Panc1 (cell line): ENCODE measurements at regions not wholly inside any gene's neighbourhood (a gene's known extent, or its start where the extent isn't known, plus 50 kb on each side); places are given as distances from the start of the nearest gene placed in this dataset.

Source experiments
- ATAC-seq: fragments of 200-7000 bp; cut with Tn5 transposase; 2 replicates; pipeline ENCODE4 v1.9.1; 2020; ENCODE audit warnings: mild to moderate bottlenecking, moderate library complexity
- BruUV-seq: library from RNA; stranded (reverse); fragments of 400-500 nt; replicated peaks from 2 replicates; lab custom pipeline; 2021; lab: Mats Ljungman, UMichigan
- CTCF ChIA-PET: fragments of 300-600 bp; sonication (Branson Sonifier 250); formaldehyde crosslinking; loops from one replicate; lab custom pipeline; 2022; ENCODE audit warnings: antibody characterized with exemption; lab: Charles Lee
- POLR2A ChIA-PET: fragments of 300-600 bp; sonication (Branson Sonifier 250); formaldehyde crosslinking; loops from one replicate; lab custom pipeline; 2022; ENCODE audit warnings: antibody characterized with exemption; lab: Charles Lee
- DNase-seq: peaks from one replicate; pipeline ENCODE4 v3.0.0-alpha.2; 2010; ENCODE audit warnings: low read depth, low spot score
- H3K27ac ChIP-seq: 2 replicates; pipeline ENCODE4 v1.5.1; 2011; ENCODE audit warnings: mild to moderate bottlenecking, low read length, inconsistent platforms
- H3K27me3 ChIP-seq: fragments of 200-500 bp; sonication (Bioruptor generic); 2 replicates; pipeline ENCODE4 v1.6.0; 2014; ENCODE audit warnings: low read length, inconsistent platforms; ENCODE audit not compliant: control insufficient read depth, insufficient read depth
- H3K36me3 ChIP-seq: fragments of 200-500 bp; sonication (Bioruptor generic); 2 replicates; pipeline ENCODE4 v1.5.1; 2014; ENCODE audit warnings: inconsistent platforms, mild to moderate bottlenecking, low read length, moderate library complexity; ENCODE audit not compliant: control insufficient read depth, insufficient read depth
- H3K4me1 ChIP-seq: 2 replicates; pipeline ENCODE4 v1.5.1; 2011; ENCODE audit warnings: inconsistent platforms, mild to moderate bottlenecking, low read length, moderate library complexity; ENCODE audit not compliant: control insufficient read depth, insufficient read depth
- H3K4me3 ChIP-seq, 2 experiments: 2 replicates each; pipeline ENCODE4 v1.5.1; 2011 to 2012; ENCODE audit warnings: low read depth in 2 of 2, low read length in 2 of 2, mild to moderate bottlenecking in 2 of 2, inconsistent platforms in 1 of 2, moderate library complexity in 1 of 2
- H3K9me3 ChIP-seq: fragments of 200-500 bp; sonication (Bioruptor generic); 2 replicates; pipeline ENCODE4 v1.5.1; 2014; ENCODE audit warnings: low read depth, mild to moderate bottlenecking, inconsistent platforms, low read length, moderate library complexity; ENCODE audit not compliant: control insufficient read depth, insufficient read depth
- POLR2AphosphoS5 ChIP-seq: IDR thresholded peaks from 2 replicates; pipeline ENCODE4 v1.6.1; 2012; ENCODE audit warnings: mild to moderate bottlenecking, low read depth, low read length, moderate library complexity
- SIN3A ChIP-seq: IDR thresholded peaks from 2 replicates; pipeline ENCODE4 v1.6.1; 2012; ENCODE audit warnings: low read depth, mild to moderate bottlenecking, low read length, moderate library complexity, borderline replicate concordance; ENCODE audit not compliant: insufficient read depth
- TCF7L2 ChIP-seq: IDR thresholded peaks from 2 replicates; pipeline ENCODE4 v1.6.1; 2011; ENCODE audit warnings: mild to moderate bottlenecking, low read depth, low read length, inconsistent platforms
- in situ Hi-C: cut with HindIII; loops from 2 replicates; pipeline ENCODE4 v1.10.0; 2016; ENCODE audit warnings: low sequenced_read_pairs, low pct_unique_long_range_greater_than_20kb
- intact Hi-C: fragments of 100-400 bp; cut with micrococcal nuclease; formaldehyde crosslinking; loops from one replicate; pipeline ENCODE4 v1.10.0; 2022; ENCODE audit not compliant: unreplicated experiment
- TF ChIP-seq, protein P1 (sequence below): fragments of 450-650 bp; IDR thresholded peaks from 2 replicates; pipeline ENCODE4 v1.5.1; 2017; ENCODE audit warnings: mild to moderate bottlenecking
- TF ChIP-seq, protein P2 (sequence below), 2 experiments: IDR thresholded peaks; 2 replicates each; pipeline ENCODE4 v1.6.1; 2011 to 2012; ENCODE audit warnings: low read depth in 2 of 2, control low read depth in 1 of 2, low read length in 1 of 2, mild to moderate bottlenecking in 1 of 2, moderate library complexity in 1 of 2; ENCODE audit not compliant: insufficient read depth in 1 of 2

DNA sequence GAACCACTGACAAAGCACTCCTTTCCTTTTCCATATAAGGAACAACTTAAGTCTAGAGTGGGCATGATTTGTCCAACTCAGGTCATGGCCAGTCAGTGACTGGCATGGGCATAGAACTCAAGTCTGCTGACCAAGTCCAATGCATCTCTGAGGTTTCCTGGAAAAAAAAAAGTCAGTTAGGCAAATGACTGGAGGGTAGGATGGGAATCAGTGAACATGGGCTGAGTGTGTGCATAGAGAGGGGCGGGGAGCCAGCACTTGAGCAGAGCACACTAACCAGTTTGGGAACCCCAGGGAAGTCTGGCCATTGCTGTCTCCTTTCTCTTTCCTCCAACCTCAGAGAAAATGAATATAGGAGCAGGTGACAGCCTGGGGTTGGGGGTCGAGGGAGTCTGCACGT lies 53.6 kb upstream of the FMOD start:
- CTCF ChIA-PET, result no interaction called here
- Histone ChIP-seq H3K36me3 (no peaks in the 10 kb centered on the region), H3K4me3 (no peak overlapping the region), H3K27ac (no peak overlapping the region), H3K27me3 (peaks cover 7% of the 10 kb centered on the region), H3K9me3 (no peaks in the 10 kb centered on the region), H3K4me1 (no peaks in the 10 kb centered on the region)
- intact Hi-C loops (no loop called here), in situ Hi-C loops (no loop called here)
- BruUV-seq, result no TSS peak
- ATAC-seq (no peak), DNase-seq (no peak)
- POLR2A ChIA-PET, result no interaction called here
- no peak for TF ChIP-seq POLR2AphosphoS5
- TF ChIP-seq, protein P1, sequence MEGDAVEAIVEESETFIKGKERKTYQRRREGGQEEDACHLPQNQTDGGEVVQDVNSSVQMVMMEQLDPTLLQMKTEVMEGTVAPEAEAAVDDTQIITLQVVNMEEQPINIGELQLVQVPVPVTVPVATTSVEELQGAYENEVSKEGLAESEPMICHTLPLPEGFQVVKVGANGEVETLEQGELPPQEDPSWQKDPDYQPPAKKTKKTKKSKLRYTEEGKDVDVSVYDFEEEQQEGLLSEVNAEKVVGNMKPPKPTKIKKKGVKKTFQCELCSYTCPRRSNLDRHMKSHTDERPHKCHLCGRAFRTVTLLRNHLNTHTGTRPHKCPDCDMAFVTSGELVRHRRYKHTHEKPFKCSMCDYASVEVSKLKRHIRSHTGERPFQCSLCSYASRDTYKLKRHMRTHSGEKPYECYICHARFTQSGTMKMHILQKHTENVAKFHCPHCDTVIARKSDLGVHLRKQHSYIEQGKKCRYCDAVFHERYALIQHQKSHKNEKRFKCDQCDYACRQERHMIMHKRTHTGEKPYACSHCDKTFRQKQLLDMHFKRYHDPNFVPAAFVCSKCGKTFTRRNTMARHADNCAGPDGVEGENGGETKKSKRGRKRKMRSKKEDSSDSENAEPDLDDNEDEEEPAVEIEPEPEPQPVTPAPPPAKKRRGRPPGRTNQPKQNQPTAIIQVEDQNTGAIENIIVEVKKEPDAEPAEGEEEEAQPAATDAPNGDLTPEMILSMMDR, result no peak
- TF ChIP-seq SIN3A, result no peak
- TF ChIP-seq, protein P2, sequence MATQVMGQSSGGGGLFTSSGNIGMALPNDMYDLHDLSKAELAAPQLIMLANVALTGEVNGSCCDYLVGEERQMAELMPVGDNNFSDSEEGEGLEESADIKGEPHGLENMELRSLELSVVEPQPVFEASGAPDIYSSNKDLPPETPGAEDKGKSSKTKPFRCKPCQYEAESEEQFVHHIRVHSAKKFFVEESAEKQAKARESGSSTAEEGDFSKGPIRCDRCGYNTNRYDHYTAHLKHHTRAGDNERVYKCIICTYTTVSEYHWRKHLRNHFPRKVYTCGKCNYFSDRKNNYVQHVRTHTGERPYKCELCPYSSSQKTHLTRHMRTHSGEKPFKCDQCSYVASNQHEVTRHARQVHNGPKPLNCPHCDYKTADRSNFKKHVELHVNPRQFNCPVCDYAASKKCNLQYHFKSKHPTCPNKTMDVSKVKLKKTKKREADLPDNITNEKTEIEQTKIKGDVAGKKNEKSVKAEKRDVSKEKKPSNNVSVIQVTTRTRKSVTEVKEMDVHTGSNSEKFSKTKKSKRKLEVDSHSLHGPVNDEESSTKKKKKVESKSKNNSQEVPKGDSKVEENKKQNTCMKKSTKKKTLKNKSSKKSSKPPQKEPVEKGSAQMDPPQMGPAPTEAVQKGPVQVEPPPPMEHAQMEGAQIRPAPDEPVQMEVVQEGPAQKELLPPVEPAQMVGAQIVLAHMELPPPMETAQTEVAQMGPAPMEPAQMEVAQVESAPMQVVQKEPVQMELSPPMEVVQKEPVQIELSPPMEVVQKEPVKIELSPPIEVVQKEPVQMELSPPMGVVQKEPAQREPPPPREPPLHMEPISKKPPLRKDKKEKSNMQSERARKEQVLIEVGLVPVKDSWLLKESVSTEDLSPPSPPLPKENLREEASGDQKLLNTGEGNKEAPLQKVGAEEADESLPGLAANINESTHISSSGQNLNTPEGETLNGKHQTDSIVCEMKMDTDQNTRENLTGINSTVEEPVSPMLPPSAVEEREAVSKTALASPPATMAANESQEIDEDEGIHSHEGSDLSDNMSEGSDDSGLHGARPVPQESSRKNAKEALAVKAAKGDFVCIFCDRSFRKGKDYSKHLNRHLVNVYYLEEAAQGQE (IDR thresholded peaks at IDR 0.05; ENCODE audit: insufficient read depth in 1 of 2, low read depth in 2 of 2, low read length in 1 of 2), result no peak
- TF ChIP-seq TCF7L2, result no peak

DNA sequence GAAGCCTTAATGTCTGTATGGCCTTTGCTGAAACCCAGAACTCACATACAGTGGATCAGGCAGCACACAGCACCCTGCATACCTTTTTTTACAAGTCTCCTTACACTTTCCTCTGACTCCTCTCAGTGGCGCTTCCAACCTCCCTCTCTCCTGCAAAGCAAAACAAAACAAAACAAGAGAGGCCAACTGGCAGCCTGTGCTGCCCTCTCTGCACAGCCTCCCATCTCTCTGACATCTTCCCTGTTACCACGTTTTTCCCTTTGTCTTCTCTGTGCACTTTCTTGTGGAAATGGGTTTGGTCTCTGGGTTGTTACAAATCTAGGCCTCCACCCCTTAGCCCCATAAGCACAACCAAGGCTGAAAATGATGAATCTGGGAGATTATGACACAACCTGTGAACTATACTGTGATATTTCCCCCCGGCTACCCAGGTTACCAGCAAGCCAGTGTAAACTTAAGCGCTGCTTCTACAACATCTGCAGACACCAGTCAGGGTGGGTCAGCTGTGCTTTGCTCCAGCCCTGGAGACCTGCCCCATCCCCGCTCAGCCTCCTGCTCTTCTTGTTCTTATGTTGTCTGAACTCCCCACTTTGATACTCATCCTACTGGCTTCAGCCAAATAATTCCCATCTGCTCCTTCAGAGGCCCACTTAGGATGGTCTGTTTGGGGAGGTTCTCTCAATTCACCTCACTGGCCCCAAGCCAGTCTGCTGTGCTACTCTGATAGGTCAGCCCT lies 54.9 kb upstream of the FMOD start:
- intact Hi-C loops, result no loop called here
- TF ChIP-seq, protein P1, result no peak
- no peak for TF ChIP-seq TCF7L2
- TF ChIP-seq, protein P2 (IDR thresholded peaks at IDR 0.05; ENCODE audit: insufficient read depth in 1 of 2, low read depth in 2 of 2, low read length in 1 of 2), result no peak
- no peak for TF ChIP-seq SIN3A
- no peak for TF ChIP-seq POLR2AphosphoS5
- POLR2A ChIA-PET, result no interaction called here
- in situ Hi-C loops, result no loop called here
- no peaks in the 10 kb centered on the region for H3K9me3 ChIP-seq
- ATAC-seq (no peak), DNase-seq (no peak)
- no peaks in the 10 kb centered on the region for H3K36me3 ChIP-seq
- H3K4me1 ChIP-seq, result no peaks in the 10 kb centered on the region
- H3K4me3 ChIP-seq, result no peak overlapping the region
- CTCF ChIA-PET, result no interaction called here
- peaks cover 10% of the 10 kb centered on the region for H3K27me3 ChIP-seq
- H3K27ac ChIP-seq, result no peak overlapping the region
- BruUV-seq, result no TSS peak
